NCI-H1436 (cell line): ENCODE measurements at regions not wholly inside any gene's neighbourhood (a gene's known extent, or its start where the extent isn't known, plus 50 kb on each side); places are given as distances from the start of the nearest gene placed in this dataset.
"Not testable (repeated sequence)": the region's sequence is repeated elsewhere in the genome, so short reads cannot be mapped to it uniquely, and the experiment has no call there.

Experiments used
- DNase-seq: peaks from one replicate; lab custom pipeline; 2025; lab: John Stamatoyannopoulos, UW

- no peak for DNase-seq
Observed at GRCh38 chr15:87752250-87752951, 504.1 kb downstream of the NTRK3 start.

DNA sequence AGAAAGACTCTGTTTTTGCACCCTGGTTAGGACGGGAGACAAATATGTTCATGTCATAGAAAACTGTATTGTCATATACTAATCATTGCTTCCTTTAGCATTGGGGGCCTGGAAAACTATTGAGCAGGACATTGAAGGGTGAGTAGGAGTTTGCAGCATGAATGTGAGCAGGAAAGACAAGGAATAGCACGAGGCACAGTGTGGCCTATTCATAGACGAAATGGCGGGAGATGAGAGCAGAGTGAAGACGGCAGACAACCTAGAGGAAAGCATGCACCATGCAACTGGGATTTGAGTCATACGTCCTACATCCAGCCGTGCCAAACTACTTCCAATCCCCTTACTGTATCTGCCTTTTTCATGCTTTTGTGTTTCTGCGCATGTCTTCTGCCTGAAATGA is 508.1 kb downstream of the NTRK3 start:
- DNase-seq, result no peak

- DNase-seq, result no peak
Observed at GRCh38 chr15:87747087-87747486, 509.5 kb downstream of the NTRK3 start.

DNA sequence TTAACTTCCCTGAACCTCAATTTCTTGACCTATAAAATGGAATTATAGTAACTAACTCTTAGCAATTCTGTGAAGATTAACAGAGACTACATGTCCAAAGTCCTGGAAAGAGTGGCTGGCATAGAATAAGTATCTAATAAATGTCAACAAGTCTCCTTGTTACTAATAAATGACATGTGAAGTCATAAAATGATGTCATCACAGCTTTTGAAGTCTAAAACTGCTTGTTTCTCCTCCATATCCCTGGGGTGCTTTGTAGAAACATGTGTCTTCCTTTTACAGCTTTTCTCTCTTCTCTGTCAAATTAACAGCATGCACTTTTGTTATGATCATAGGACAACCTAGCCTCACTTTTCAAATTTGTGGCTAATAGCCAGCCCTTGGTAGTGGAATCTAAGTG is 510.2 kb downstream of the NTRK3 start:
- no peak for DNase-seq

DNA sequence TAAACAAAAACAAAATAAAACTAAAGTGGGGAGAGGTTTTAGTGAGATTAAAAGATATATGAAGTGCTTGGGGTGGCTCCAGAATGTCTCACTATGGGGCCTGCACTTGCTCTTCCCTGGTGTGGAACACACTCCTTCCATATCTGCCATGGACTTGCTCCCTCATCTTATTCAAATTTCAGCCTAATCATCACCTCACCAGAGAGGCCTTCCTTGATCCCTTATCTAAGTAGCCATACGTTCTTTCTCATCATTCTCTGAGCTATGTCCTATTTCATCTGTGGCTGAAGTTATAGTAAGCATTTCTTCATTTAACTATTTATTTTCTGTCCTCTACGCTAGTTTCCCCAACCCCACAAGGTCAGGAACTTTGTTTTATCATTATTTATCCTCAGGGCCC is 511.7 kb downstream of the NTRK3 start:
- no peak for DNase-seq

DNA sequence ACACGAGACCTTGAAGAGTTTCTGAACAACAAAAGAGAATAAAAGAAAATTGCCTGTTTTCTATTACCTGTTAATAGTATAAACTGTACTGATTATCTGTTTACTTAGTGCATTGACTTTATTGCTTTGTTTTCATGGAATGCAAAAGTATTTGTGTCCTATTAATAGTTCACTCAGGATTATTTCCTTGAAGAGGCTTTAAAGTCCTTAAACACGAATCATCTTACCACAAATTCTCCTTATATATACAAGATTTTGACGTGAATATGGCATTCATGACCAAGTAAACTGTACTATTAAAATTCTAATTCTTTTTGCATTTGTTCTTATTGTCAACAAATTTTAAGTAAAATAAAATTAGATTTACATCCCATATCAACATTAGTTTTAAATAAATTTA is 513.0 kb downstream of the NTRK3 start:
- DNase-seq, result no peak

- DNase-seq, result no peak
Observed at GRCh38 chr15:87741350-87741749, 515.2 kb downstream of the NTRK3 start.

DNA sequence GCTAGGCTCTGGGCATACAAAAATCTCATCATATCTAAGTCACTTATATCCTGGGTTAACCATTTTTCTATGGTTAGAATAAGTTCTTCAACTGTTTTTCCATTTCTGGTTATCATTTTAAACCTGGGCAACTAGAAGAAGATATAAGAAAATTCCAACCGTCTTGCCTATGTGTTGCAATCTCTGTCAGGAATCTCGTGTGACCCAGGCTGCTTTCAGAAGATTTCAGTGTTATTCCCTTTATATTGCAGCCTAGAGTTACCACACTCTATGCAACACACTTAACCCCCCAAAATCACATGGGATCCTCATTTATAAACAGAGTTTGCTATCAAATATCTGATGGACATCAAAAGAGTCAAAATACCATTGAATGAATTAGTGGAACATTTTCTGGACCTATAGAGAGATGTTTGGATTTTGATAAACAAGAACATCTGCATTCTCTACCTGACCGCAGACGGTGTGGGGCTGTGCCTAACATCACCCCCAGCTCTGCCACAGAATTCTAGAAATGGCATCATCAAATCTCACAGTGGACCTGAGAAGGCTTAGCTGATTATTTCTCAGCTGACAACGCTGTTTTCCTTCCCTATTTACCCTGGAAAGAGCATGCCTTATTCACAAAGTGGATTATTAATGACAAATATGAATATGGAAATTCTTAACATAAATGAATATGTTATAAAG is 515.7 kb downstream of the NTRK3 start:
- DNase-seq, result no peak

DNA sequence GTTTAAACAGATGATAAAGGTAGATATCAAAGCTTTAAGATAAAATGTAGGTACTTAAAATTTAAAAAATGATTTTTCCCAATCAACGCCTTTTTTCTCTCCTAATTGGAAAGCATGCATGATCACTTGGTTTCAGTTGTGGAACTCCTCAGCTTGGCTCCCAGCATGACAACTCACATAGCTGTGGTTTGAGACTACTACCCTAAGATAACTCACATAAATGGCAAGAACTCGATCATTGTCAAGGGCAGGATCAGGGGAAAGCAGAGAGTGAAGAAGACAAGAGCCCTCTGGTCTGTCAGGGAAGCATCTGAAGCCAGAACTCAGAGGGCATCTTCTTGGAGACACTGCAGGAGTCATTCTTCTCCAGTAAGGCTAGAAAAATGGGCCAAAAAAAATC is 516.7 kb downstream of the NTRK3 start:
- no peak for DNase-seq

GRCh38 chr15:87739081-87739480 is 517.5 kb downstream of the NTRK3 start:
- no peak for DNase-seq

DNA sequence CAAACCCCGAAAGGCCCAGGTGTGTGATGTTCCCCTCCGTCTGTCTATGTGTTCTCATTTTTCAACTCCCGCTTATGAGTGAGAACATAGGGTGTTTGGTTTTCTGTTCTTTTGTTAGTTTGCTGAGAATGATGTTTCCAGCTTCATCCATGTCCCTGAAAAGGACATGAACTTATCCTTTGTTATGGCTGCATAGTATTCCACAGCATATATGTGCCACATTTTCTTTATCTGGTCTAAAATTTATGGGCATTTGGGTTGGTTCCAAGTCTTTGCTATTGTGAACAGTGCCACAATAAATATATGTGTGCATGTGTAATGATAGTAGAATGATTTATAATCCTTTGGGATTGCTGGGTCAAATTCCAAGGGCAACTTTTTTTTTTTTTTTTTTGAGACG is 519.1 kb downstream of the NTRK3 start:
- not testable (repeated sequence) for DNase-seq

GRCh38 chr15:87736891-87737389 is 519.6 kb downstream of the NTRK3 start:
- no peak for DNase-seq

- no peak for DNase-seq
Observed at GRCh38 chr15:87736401-87736800, 520.1 kb downstream of the NTRK3 start.

GRCh38 chr15:87735522-87735921 is 521.0 kb downstream of the NTRK3 start:
- DNase-seq, result no peak

GRCh38 chr15:87734571-87735373 is 521.8 kb downstream of the NTRK3 start:
- no peak for DNase-seq

DNA sequence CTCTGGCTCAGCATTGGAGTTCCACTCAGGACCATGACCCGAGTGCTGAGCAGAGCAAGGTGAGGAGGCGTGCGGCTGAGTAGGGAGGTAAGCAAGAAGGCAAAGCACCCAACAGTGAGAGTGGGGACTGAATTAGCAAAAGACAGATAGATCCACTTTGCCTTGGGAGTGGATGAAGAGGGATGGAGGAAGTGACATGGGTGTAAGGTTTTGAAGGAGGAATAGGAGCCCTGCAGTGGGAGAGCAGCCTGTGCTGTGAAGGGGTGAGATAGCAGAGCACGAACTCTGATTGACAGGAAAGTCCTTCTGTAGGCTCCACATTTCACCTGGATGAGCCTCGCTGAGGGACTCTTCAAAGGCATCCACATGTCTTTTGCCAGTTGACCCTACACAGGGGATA is 522.6 kb downstream of the NTRK3 start:
- no peak for DNase-seq

DNA sequence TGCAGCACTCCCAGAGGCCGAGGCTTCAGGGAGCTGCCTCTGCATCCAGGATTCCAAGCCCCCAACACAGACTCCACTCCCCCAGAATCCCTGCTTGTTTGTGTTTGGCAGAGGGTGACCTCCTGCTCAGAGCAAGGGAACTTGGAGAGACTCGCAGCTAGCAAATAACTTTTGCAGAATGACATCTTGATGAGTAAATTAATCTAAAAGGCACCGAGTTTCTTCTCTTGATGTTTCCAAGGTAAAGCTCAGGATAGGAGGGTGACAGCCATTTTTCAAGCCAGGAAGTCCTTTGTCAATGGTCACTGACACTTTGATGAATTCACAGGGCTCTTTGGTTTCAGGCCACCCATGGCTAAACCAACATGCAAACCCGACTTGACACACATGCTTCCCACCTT is 523.0 kb downstream of the NTRK3 start:
- no peak for DNase-seq

DNA sequence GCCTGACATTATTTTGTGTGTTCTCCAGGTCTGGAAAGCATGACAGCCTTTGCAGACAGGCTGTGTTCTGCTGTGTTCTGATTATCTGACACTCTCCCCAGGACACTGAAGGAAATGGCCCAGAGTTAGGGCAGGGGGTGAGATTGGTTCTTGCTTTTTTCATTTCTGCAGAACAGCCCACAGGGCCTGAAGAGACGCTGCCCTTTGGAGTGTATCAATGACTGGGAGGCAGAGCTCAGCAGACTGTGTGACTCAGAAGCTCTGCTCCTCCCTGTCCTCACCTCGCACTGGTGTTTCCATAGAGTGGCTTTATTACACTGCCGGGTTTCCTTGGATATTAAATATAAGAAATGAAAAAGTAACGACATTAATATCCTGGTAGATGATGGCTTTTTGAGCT is 523.6 kb downstream of the NTRK3 start:
- no peak for DNase-seq

GRCh38 chr15:87731630-87732029 is 524.9 kb downstream of the NTRK3 start:
- no peak for DNase-seq

- no peak for DNase-seq
Observed at GRCh38 chr15:87730706-87731105, 525.8 kb downstream of the NTRK3 start.

- no peak for DNase-seq
Observed at GRCh38 chr15:87728998-87729397, 527.5 kb downstream of the NTRK3 start.

DNA sequence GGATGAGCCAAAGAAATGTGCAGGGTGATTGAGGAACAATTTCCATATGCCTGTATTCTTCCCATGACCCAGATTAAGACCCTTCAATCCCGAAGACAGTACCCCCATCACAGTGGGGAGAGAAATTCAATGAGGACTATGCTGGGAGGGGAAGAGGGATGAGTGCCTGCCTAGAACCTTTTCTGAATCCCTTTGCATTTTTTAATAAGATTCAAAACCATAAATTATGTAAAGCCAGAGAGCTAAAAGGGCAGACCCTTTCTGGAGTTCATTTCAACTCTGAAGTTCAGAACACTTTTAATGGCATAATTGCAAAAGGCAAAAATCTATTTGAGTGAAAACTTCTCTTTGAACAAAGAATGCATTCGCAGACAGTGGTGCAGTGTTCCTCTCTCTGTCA is 529.5 kb downstream of the NTRK3 start:
- DNase-seq, result no peak

- DNase-seq, result no peak
Observed at GRCh38 chr15:87724330-87724729, 532.2 kb downstream of the NTRK3 start.
